Urothelium cell line (cell line): ENCODE measurements at regions not wholly inside any gene's neighbourhood (a gene's known extent, or its start where the extent isn't known, plus 50 kb on each side); places are given as distances from the start of the nearest gene placed in this dataset.

Experiments used
- DNase-seq: peaks from one replicate; pipeline ENCODE4 v3.0.0; 2011; ENCODE audit warnings: low spot score, mixed read lengths
- FAIRE-seq: peaks from 2 replicates; lab custom pipeline; 2011; peaks lifted over from hg19 to GRCh38; lab: Jason Lieb, UNC

DNA sequence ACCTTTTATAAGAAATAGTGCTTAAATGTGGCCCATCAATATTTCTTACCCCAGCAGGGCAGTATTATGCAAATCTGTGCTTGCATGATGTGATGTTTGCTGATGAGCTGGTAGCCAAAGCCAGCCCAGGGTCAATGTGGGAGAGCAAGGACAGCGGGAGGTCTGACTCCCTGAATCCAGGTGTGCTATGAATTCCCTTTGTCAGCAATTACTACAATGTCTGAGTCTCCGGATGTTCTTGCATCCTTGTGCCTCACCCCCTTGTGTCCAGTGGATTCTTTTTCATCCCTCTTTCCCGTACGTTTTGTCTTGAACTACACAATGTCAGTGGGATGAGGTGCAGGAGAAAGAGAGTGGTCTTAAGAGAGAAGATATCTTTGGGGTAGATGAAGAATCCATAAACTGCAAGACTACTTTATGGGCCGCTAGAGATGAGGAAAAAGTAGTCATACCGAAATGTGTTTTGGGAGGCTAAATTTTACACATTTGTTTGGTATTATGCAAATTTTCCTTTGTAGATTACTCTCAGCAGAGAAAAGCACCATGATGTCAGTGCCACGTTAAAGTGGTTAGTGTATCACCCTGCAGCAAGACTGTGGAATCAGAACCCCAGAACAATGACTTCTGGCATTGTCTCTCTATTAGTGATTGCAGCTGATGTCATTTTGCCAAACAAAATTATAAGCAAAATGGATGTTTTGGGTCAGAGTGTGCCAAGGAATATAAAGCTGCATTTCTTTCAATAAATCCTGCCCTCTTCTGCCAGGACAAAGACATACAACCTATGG lies 53.5 kb upstream of the TSHZ3 start:
- FAIRE-seq (no peak), DNase-seq (no peak)

DNA sequence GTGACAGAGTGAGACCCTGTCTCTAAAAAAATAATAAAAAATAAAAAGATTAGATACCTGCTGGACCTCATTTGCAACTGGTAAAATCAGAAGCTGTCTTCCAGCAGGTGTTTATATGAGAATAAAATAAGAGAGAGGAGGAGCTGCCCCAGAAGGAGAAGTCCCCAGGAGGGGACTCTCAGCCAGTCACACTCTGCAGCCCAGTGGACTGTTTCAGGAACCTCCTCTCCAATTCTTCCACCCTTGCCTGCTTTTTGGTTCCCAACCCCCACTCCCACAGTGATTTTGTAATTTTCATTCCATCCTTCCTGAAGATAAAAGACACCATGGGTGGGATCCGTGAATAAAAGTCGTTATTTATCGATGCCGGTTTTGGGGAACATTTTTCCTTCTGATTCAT lies 56.9 kb upstream of the TSHZ3 start:
- DNase-seq (no peak), FAIRE-seq (no peak)

DNA sequence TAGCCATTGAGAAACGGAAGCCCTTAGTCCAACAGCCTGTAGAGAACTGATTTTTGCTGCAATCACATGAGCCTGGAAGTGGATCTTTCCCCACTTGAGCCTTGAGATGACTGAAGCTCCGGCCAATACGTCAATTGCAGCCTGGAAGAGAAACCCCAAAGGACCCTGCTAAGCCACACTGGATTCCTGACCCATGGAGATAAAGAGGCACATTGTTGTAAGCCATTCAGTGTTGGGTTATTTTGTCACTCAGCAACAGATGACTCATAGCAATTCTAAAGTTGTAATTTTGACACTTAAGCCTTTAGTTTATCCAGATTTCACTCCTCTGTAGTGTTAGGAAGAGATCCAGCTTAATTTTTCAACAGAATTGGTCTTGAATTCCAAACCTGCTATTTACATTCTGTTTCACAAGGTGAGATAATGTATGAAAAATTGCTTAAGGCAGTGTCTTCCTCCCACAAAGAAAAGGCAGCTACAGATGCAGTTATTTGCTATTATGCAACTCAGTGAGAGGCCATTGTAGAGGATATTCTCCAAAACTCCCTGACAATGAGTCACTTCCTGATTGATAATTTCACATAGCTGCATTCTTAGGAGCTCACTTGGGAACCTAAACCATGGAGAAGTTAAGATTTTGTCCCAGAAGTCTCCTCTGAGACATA lies 59.4 kb upstream of the TSHZ3 start:
- peak; percentile 71 for DNase-seq
- no peak for FAIRE-seq

GRCh38 chr19:31413353-31413752 lies 64.1 kb upstream of the TSHZ3 start:
- FAIRE-seq, result no peak
- no peak for DNase-seq

DNA sequence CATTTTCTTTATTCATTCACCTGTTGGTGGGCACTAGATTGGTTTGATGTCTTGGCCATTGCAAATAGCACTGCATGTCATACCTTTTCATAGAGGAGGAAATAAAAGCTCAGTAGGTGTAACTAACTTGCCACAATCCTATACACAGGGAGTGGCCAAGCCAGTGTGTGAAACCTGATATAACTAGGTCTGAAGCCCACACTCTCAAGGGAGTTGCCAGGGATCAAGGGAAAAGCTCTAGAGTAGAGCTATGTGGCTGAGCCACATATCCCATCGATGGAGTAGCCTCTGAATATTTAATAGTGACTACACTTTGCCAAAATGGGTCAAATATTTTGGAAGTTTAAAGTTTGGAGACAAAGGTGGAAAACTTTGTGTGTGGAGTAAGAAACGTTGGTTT lies 66.1 kb upstream of the TSHZ3 start:
- FAIRE-seq (no peak), DNase-seq (no peak)

GRCh38 chr19:31416548-31416947 lies 67.3 kb upstream of the TSHZ3 start:
- FAIRE-seq (no peak), DNase-seq (no peak)

- FAIRE-seq, result peak; percentile 32
Measured at GRCh38 chr19:31418055-31418454, 68.8 kb upstream of the TSHZ3 start.

DNA sequence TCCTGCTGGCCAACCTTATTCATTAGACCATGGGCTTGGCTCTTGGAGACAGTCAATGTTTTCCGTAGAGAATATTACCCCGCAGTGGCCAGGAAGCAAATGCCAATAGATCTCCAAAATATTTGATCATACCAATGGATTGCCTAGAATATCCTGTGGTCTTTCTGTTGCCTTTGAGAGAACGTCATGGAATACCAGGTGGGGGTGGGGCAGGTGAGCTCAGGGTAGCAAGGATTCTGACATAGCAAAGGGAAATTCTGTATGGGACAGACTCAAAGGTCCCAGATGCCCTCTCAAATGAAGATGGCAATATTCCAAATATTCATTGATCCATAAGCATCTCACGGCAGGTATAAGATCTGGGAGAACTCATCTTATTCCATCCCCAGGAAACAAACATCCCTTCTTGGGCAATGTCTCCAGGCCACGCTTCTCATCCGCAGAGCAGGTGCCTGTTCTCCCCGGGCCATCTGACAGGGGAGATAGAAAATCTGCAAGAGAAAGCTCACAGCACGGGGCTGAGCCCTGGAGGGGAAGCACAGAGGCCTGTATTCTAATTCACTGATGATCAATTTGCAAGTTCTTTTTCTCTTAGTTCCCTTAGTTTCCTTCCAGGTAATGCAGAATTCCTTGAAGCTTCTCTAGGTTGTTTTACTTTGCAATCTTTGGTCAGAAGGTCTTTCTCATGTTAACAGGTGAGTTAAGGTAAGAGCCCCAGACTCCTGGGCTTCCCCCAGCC lies 69.6 kb upstream of the TSHZ3 start:
- DNase-seq (no peak), FAIRE-seq (no peak)

More at GRCh38 chr19:31418055-31418454, 68.8 kb upstream of the TSHZ3 start:
- peak; percentile 14 for DNase-seq

DNA sequence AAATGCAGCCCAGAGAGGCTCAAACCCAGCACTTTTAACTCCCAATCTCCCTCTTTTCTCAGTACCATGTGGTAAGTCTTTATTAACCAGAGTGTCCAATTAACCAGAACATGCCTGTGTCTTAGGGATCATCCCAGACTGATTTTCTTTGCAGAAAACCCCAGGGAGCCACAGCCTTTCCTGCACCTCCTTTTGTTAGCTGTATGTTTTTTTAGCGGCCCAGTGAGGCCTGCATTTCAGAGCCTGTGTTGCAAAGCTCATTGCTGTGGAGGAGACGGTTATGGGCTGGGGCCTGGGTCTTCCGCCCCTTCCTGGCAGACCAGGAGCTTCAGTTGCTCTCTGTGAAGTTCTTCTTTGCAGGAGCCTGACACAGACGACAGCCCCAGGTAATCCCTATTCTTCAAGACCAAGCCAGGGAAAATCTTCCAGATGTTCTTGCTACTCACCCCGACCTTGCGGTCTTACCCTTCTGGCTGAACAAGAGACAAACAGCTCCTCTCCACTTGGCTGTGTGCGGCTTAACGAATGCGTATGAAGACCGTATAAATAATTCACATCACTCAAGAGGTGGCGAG lies 70.7 kb upstream of the TSHZ3 start:
- DNase-seq, result no peak
- no peak for FAIRE-seq

- FAIRE-seq, result no peak
Measured at GRCh38 chr19:31421082-31421481, 71.8 kb upstream of the TSHZ3 start.

GRCh38 chr19:31421856-31422255 lies 72.6 kb upstream of the TSHZ3 start:
- no peak for DNase-seq
- FAIRE-seq, result no peak

More at GRCh38 chr19:31421082-31421481, 71.8 kb upstream of the TSHZ3 start:
- no peak for DNase-seq

DNA sequence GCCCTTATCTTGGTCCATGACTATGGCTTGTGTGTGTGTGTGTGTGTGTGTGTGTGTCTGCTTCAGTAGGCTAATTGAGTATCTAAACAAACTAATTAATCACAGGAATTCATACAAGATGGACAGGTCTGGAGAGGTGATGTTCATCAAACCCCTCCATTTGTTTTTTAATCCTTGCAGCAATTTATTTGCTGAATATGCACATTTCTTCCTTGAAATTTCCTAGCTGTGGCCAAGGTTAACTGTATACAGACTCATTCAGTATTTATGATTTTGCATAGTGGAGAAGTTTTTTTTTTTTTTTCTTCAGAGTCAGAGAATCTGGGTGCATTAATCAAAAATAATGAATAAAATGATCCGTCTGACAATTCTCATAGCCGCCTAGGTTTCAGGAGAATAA lies 74.7 kb upstream of the TSHZ3 start:
- DNase-seq (no peak), FAIRE-seq (no peak)

DNA sequence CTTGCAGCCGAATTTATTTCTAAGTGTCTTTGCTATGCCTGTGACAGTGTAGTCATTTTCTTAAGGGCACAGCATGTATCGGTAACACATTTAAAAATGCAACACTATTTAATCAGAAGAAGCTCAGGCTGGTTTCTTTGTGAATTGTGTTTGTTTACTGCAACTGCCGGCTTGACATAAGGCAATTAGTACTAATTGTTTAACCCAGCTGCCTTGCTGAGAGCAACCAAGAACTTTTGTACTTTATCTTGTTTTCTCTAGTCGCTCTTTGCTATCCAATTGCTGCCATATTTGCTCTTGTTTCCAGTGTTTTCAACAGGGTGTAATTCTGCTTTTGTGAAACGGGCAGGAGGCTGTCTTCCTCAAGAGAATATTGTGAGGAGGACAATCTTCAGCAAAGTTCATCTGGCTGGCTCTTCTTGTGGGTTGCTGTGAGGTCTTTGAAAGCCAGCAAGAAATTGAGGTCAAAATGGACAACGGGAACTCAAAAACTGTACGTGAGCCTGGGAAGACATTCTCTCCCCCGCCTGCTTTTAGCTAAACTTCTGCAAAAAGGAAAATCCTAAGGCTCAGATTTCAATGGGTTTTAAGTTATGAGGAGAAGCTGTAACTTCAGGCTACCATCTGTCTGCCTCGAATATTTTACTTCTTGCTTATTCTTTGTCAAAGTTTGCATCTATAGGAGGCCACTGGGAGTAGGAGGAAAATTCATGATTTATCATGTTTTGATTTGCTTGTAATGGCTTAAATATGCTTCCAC lies 75.8 kb upstream of the TSHZ3 start:
- no peak for DNase-seq
- no peak for FAIRE-seq

- no peak for DNase-seq
- FAIRE-seq, result no peak
Measured at GRCh38 chr19:31427857-31428256, 78.6 kb upstream of the TSHZ3 start.

DNA sequence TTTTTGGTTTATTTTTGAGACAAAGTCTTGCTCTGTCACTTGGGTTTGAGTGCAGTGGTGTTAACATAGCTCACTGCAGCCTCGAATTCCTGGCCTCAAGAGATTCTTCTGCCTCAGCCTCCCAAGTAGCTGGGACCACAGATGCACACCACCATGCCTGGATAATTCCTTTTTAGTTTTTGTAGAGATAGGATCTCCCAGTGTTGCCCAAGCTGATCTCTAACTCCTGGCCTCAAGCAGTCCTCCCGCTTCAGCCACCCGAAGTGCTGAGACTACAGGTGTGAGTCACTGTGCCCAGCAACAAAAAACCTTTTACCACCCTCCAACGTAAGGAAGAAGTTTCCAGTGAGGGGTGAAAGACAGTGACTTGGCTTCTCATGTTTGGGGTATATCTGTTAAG lies 81.1 kb upstream of the TSHZ3 start:
- no peak for DNase-seq
- FAIRE-seq, result no peak

- DNase-seq (no peak), FAIRE-seq (no peak)
Measured at GRCh38 chr19:31432201-31432810, 83.1 kb upstream of the TSHZ3 start.

DNA sequence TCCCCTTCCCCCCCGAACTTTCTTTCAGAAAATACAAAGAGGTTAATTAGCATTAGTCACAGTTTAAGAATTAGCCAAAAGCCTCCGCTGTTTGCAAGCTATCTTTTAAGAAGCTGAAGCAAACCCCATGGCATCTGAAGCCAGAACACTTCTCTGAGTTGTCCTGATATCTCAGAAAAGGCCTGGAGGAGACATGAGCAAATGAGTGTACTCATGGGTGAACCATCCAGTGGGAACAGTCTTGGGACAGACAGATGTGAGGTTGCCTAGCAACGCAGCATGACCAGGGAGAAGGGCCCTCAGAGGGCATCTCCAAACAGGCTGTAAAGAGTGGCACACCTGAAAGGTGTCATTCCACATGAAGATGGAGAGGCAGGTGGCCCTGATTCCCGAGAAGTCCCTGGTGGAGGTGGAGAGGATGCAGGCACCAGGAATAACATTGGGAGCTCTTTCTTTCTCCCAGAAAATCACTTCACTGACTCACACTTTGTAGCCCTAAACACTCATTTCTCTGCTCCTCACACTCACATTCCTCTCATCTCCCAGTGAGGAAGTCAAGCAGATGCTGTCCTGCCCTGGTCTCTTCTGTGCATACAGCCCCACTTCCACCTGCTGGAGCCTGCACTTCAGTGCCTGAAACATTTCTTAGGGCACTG lies 87.0 kb upstream of the TSHZ3 start:
- DNase-seq (no peak), FAIRE-seq (no peak)

GRCh38 chr19:31438401-31439269 lies 89.4 kb upstream of the TSHZ3 start:
- FAIRE-seq (no peak), DNase-seq (no peak)

DNA sequence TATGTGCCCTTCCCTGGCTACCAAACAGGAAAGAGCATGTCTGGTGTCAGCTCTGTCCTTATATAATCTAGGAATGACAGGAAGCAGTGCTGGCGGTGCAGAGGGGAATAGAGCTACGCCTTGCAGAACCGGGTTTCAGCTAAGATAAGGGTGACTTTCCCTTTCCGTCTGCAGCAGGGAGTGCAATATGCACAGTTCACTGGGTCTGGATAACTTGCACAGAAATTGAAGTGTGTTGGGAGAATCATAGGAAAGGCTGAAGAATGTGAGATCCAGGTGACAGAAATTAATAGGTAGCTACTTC lies 90.0 kb upstream of the TSHZ3 start:
- DNase-seq (no peak), FAIRE-seq (no peak)
